ENCODE measurements at regions not wholly inside any gene's neighbourhood (a gene's known extent, or its start where the extent isn't known, plus 50 kb on each side); places are given as distances from the start of the nearest gene placed in this dataset.

- TF ChIP-seq, protein P1, sequence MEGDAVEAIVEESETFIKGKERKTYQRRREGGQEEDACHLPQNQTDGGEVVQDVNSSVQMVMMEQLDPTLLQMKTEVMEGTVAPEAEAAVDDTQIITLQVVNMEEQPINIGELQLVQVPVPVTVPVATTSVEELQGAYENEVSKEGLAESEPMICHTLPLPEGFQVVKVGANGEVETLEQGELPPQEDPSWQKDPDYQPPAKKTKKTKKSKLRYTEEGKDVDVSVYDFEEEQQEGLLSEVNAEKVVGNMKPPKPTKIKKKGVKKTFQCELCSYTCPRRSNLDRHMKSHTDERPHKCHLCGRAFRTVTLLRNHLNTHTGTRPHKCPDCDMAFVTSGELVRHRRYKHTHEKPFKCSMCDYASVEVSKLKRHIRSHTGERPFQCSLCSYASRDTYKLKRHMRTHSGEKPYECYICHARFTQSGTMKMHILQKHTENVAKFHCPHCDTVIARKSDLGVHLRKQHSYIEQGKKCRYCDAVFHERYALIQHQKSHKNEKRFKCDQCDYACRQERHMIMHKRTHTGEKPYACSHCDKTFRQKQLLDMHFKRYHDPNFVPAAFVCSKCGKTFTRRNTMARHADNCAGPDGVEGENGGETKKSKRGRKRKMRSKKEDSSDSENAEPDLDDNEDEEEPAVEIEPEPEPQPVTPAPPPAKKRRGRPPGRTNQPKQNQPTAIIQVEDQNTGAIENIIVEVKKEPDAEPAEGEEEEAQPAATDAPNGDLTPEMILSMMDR (IDR thresholded peaks at IDR 0.05), result no peak
- no peak for TF ChIP-seq POLR2A (IDR thresholded peaks at IDR 0.05)
Observed at GRCh38 chr15:96404560-96404959, 74.1 kb downstream of the NR2F2 start.
